Chondrocyte (in vitro differentiated cells): ENCODE measurements at regions not wholly inside any gene's neighbourhood (a gene's known extent, or its start where the extent isn't known, plus 50 kb on each side); places are given as distances from the start of the nearest gene placed in this dataset.

ENCODE experiments used
- DNase-seq: peaks from one replicate; pipeline ENCODE4 v3.0.0; 2021; ENCODE audit warnings: mixed read lengths, low spot score
- H3K27ac Mint-ChIP-seq: one replicate; pipeline ENCODE4 v1.8.0; 2021; ENCODE audit warnings: mild to moderate bottlenecking, moderate library complexity, mixed read lengths; ENCODE audit not compliant: unreplicated experiment
- H3K27me3 Mint-ChIP-seq: 2 replicates; pipeline ENCODE4 v1.8.0; 2021; ENCODE audit warnings: low read depth, mixed read lengths
- H3K36me3 Mint-ChIP-seq: 2 replicates; pipeline ENCODE4 v1.8.0; 2021; ENCODE audit warnings: low read depth, mixed read lengths
- H3K4me1 Mint-ChIP-seq: 2 replicates; pipeline ENCODE4 v1.8.0; 2021; ENCODE audit warnings: low read depth, mild to moderate bottlenecking, mixed read lengths
- H3K4me3 Mint-ChIP-seq: one replicate; pipeline ENCODE4 v1.8.0; 2021; ENCODE audit warnings: mild to moderate bottlenecking, moderate library complexity, mixed read lengths; ENCODE audit not compliant: unreplicated experiment
- H3K9me3 Mint-ChIP-seq: 2 replicates; pipeline ENCODE4 v1.8.0; 2021; ENCODE audit warnings: low read depth, mixed read lengths
- TF ChIP-seq, protein P1 (sequence below): fragments of 200-600 bp; sonication (generic); IDR thresholded peaks from 2 replicates; pipeline ENCODE4 v1.5.0; 2021; ENCODE audit warnings: antibody characterized with exemption, mild to moderate bottlenecking, moderate library complexity

DNA sequence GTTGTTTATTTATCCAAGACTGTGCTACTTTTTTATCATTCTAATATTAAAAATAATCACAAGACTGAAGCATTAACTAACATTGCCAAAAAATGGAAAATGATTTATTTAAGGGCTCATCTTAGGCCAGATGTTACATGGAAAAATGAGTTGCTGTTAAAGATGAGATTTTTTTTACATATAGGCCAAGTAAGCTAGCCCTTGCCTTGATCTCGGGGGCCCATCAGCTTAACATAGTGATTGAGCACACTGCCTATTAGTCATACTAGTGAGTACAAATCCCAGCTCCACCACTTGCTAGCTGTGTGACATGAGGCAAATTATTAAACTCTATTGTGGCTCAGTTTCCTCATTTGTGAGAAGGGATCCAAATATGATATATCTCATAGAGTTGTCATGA, 275.9 kb upstream of the SNX7 start:
- TF ChIP-seq, protein P1, sequence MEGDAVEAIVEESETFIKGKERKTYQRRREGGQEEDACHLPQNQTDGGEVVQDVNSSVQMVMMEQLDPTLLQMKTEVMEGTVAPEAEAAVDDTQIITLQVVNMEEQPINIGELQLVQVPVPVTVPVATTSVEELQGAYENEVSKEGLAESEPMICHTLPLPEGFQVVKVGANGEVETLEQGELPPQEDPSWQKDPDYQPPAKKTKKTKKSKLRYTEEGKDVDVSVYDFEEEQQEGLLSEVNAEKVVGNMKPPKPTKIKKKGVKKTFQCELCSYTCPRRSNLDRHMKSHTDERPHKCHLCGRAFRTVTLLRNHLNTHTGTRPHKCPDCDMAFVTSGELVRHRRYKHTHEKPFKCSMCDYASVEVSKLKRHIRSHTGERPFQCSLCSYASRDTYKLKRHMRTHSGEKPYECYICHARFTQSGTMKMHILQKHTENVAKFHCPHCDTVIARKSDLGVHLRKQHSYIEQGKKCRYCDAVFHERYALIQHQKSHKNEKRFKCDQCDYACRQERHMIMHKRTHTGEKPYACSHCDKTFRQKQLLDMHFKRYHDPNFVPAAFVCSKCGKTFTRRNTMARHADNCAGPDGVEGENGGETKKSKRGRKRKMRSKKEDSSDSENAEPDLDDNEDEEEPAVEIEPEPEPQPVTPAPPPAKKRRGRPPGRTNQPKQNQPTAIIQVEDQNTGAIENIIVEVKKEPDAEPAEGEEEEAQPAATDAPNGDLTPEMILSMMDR, result no peak
- no peak for DNase-seq
- no peak overlapping the region for H3K27ac Mint-ChIP-seq
- H3K9me3 Mint-ChIP-seq, result peaks cover 4% of the 10 kb centered on the region
- no peaks in the 10 kb centered on the region for H3K27me3 Mint-ChIP-seq
- H3K36me3 Mint-ChIP-seq, result no peaks in the 10 kb centered on the region
- H3K4me3 Mint-ChIP-seq, result no peak overlapping the region
- H3K4me1 Mint-ChIP-seq, result peaks cover 49% of the 10 kb centered on the region

DNA sequence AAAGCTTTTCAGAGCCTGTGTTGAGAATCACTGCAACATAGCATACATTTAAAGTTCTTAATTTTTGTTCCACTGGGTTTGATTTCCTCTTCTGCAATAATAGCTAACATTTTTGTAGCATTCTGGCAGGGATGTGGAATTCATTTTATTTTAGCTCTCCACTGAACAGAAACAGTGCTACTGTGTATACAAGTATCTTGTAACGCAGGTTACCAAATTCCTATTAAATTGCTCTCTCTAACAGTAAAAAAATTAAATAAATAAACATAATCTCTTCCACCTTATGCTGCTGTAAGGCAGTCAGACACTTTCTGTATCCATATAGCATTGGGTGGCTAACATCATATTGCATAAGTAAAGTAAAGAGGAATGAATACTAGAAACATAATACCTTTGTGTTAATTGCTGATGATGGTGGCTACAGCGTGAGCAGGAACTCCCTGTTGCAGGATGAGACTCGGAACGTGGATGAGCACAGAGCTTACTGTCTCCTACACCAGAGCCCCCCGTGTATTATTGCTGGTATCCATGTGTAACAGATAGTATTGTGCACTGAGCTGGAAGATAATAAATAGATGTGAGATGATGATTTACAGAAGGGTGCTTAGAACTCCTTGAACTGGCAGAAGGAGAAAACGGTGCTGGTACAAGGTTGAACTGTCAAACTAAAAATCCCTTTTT, 276.9 kb upstream of the SNX7 start:
- Mint-ChIP-seq H3K4me3 (no peak overlapping the region), H3K27me3 (no peaks in the 10 kb centered on the region), H3K36me3 (no peaks in the 10 kb centered on the region), H3K4me1 (peaks cover 44% of the 10 kb centered on the region), H3K27ac (no peak overlapping the region), H3K9me3 (no peaks in the 10 kb centered on the region)
- DNase-seq, result no peak
- TF ChIP-seq, protein P1, result no peak

DNA sequence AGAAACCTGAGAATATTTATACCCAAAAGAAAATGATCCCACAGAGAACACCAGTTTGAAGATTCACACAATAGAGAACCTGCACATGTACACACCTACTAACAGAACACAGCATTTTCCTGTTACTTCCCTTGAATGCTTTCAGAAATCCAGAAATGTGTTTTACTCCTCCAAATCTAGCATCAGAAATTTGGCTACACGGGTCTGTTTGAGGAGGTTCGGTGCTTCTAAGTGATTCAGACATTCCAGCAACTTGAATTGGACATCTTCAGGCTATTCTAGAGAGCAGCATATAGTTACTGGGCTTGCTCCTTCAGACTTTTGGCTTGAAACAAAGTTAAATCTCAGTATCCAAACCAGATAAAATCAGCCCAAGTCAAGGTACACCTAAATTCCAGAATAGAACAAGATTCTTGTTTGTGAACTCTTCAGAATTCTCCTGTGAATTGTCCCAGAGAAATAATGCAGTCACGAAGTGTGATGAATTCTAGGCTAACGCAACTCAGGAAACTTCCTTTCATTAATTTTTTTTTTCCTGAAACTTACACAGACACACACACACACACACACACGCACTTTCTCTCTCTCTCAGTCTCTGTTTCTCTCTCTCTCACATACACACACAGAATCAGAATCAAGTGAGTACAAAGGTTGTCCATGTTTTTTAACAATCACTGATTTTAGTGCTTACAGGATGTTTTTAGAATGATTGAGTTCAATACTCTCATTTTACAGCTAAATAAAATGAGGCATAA, 278.4 kb upstream of the SNX7 start:
- H3K27me3 Mint-ChIP-seq, result no peaks in the 10 kb centered on the region
- H3K36me3 Mint-ChIP-seq, result no peaks in the 10 kb centered on the region
- H3K27ac Mint-ChIP-seq, result no peak overlapping the region
- DNase-seq, result no peak
- H3K4me3 Mint-ChIP-seq, result no peak overlapping the region
- TF ChIP-seq, protein P1, result no peak
- peaks cover 33% of the 10 kb centered on the region for H3K4me1 Mint-ChIP-seq
- no peaks in the 10 kb centered on the region for H3K9me3 Mint-ChIP-seq

DNA sequence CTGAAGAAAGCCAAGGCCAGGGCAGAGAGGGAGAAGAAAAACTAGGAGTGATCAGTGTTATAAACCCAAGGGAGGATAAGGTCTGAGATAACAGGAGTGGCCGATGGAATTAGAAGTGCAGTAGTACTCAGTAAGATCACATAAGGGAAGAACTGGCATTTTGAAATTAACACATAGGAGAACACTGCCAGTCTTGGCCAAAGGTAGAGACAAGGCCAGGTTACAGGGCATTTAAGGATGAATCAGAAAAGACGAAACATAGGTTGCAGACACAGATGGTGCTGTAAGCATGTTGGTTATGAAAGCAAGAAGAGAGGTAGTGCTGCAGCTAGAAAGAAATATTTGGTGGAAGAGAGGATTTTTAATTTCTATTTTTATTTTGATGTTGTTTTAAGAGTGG, 278.9 kb upstream of the SNX7 start:
- TF ChIP-seq, protein P1, result no peak
- Mint-ChIP-seq H3K27ac (no peak overlapping the region), H3K4me1 (peaks cover 27% of the 10 kb centered on the region), H3K4me3 (no peak overlapping the region), H3K36me3 (no peaks in the 10 kb centered on the region), H3K9me3 (no peaks in the 10 kb centered on the region), H3K27me3 (no peaks in the 10 kb centered on the region)
- DNase-seq, result no peak

DNA sequence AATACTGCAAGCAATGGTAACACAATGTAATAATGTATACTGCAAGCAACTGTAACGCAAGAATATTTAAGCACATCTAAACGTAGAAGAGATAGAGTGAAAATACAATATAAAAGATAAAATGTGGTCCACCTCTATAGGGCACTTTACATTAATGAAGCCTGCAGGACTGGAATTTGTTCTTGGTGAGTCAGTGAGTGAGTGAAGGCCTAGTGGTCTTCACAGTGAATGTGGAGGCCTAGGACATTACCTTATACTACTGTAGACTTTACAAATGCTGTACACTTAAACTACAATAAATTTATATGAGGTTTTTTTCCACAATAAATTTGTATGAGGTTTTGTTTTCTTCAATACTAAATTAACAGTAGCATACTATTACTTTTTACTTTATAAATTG, 287.4 kb upstream of the SNX7 start:
- H3K27ac Mint-ChIP-seq, result no peak overlapping the region
- H3K27me3 Mint-ChIP-seq, result no peaks in the 10 kb centered on the region
- TF ChIP-seq, protein P1, result no peak
- H3K9me3 Mint-ChIP-seq, result no peaks in the 10 kb centered on the region
- no peaks in the 10 kb centered on the region for H3K4me1 Mint-ChIP-seq
- no peak for DNase-seq
- H3K4me3 Mint-ChIP-seq, result no peak overlapping the region
- no peaks in the 10 kb centered on the region for H3K36me3 Mint-ChIP-seq
